HepG2 (cell line): ENCODE measurements at regions not wholly inside any gene's neighbourhood (a gene's known extent, or its start where the extent isn't known, plus 50 kb on each side); places are given as distances from the start of the nearest gene placed in this dataset.

Experiments
- ATAC-seq: fragments of 200-7000 bp; cut with Tn5 transposase; 3 replicates; pipeline ENCODE4 v1.9.1; 2020; ENCODE audit warnings: mild to moderate bottlenecking, moderate library complexity
- BruUV-seq: library from RNA; stranded (reverse); fragments of 400-500 nt; replicated peaks from 2 replicates; lab custom pipeline; 2021; lab: Mats Ljungman, UMichigan
- CTCF ChIA-PET: fragments of 300-600 bp; formaldehyde crosslinking; extraction: SDS; loops from one replicate; lab custom pipeline; 2021; ENCODE audit warnings: low total read pairs, inconsistent platforms, low intra/inter-chr PET ratio; lab: Yijun Ruan, JAX
- POLR2A ChIA-PET: fragments of 350-600 bp; sonication (Branson Sonifier 250); formaldehyde crosslinking; loops from one replicate; lab custom pipeline; 2020; ENCODE audit warnings: antibody characterized with exemption, inconsistent platforms; lab: Yijun Ruan, JAX
- DNase-seq: peaks from one replicate; pipeline ENCODE4 v3.0.0-alpha.2; 2015; ENCODE audit warnings: low spot score
- FAIRE-seq: peaks from 3 replicates; lab custom pipeline; 2011; peaks lifted over from hg19 to GRCh38; lab: Jason Lieb, UNC
- H2AFZ ChIP-seq: one replicate; pipeline ENCODE4 v1.6.1; 2011; ENCODE audit warnings: low read length, inconsistent platforms
- H3K27ac ChIP-seq: fragments of 300-600 bp; 3 replicates; pipeline ENCODE4 v1.8.0; 2011; ENCODE audit warnings: mixed run types, mild to moderate bottlenecking, mixed read lengths, low read length, inconsistent platforms; ENCODE audit not compliant: insufficient read depth; ENCODE audit errors: extremely low read length
- H3K27me3 ChIP-seq, 2 experiments: fragments of 200-600 bp in 1 of 2; 2 replicates in 1 of 2; 3 replicates in 1 of 2; pipeline versions ENCODE4 v1.6.0 to v1.8.0; 2011; ENCODE audit warnings: low read length in 2 of 2, mild to moderate bottlenecking in 2 of 2, moderate library complexity in 2 of 2, inconsistent platforms in 1 of 2; ENCODE audit not compliant: insufficient read depth in 2 of 2, control insufficient read depth in 1 of 2
- H3K36me3 ChIP-seq, 2 experiments: fragments of 200-600 bp in 1 of 2; replicated peaks in 1 of 2; 2 replicates in 1 of 2; 3 replicates in 1 of 2; pipeline versions ENCODE4 v1.5.1 to v1.8.0; 2011; ENCODE audit warnings: low read length in 2 of 2, inconsistent platforms in 1 of 2; ENCODE audit not compliant: insufficient read depth in 2 of 2, control insufficient read depth in 1 of 2
- H3K4me1 ChIP-seq: 2 replicates; pipeline ENCODE4 v1.5.1; 2012; ENCODE audit warnings: low read length, inconsistent platforms; ENCODE audit not compliant: insufficient read depth
- H3K4me2 ChIP-seq: 2 replicates; pipeline ENCODE4 v1.6.0; 2011; ENCODE audit warnings: low read depth, low read length, inconsistent platforms
- H3K4me3 ChIP-seq, 3 experiments: fragments of 200-600 bp in 1 of 3; sonication (generic), shearing (Covaris generic) in 1 of 3; replicated peaks in 1 of 3; 2 replicates each; pipeline ENCODE4 v1.5.1; 2011 to 2016; ENCODE audit warnings: low read length in 3 of 3, inconsistent platforms in 2 of 3, low read depth in 2 of 3, mild to moderate bottlenecking in 2 of 3, control low read depth in 1 of 3, mixed read lengths in 1 of 3; ENCODE audit not compliant: insufficient read depth in 1 of 3
- H3K79me2 ChIP-seq: one replicate; pipeline ENCODE4 v1.6.1; 2011; ENCODE audit warnings: low read length, inconsistent platforms; ENCODE audit not compliant: insufficient read depth
- H3K9ac ChIP-seq: 2 replicates; pipeline ENCODE4 v1.6.0; 2011; ENCODE audit warnings: mild to moderate bottlenecking, low read depth, low read length, inconsistent platforms; ENCODE audit not compliant: insufficient read depth
- H3K9me3 ChIP-seq: 2 replicates; pipeline ENCODE4 v1.5.1; 2012; ENCODE audit warnings: mild to moderate bottlenecking, low read length
- H4K20me1 ChIP-seq: 2 replicates; pipeline ENCODE4 v1.6.0; 2011; ENCODE audit warnings: inconsistent platforms, mild to moderate bottlenecking, low read length, moderate library complexity; ENCODE audit not compliant: insufficient read depth
- JUNB ChIP-seq: sonication (generic); formaldehyde crosslinking; IDR thresholded peaks from 2 replicates; pipeline ENCODE4 v1.8.0; 2022; ENCODE audit warnings: missing genetic modification reagents, mild to moderate bottlenecking, borderline replicate concordance
- MBNL3 ChIP-seq: fragments of 250-450 bp; sonication (Bioruptor Pico); conservative IDR thresholded peaks from 2 replicates; pipeline ENCODE4 v1.8.0; 2022; ENCODE audit warnings: mild to moderate bottlenecking, inconsistent platforms
- MEIS2 ChIP-seq: sonication (generic); formaldehyde crosslinking; IDR thresholded peaks from 2 replicates; pipeline ENCODE4 v1.9.0; 2021; ENCODE audit warnings: mild to moderate bottlenecking, missing genetic modification reagents
- NR3C1 ChIP-seq: sonication (generic); formaldehyde crosslinking; IDR thresholded peaks from 2 replicates; pipeline ENCODE4 v1.4.0; 2020; ENCODE audit warnings: missing genetic modification reagents
- ZBTB7B ChIP-seq: sonication (generic); formaldehyde crosslinking; IDR thresholded peaks from 2 replicates; pipeline ENCODE4 v1.4.0; 2020; ENCODE audit warnings: missing genetic modification reagents
- ZNF574 ChIP-seq: sonication (generic); formaldehyde crosslinking; IDR thresholded peaks from 2 replicates; pipeline ENCODE4 v1.4.0; 2020; ENCODE audit warnings: missing genetic modification reagents
- ZNF589 ChIP-seq: sonication (generic); formaldehyde crosslinking; conservative IDR thresholded peaks from 2 replicates; pipeline ENCODE4 v1.8.0; 2022; ENCODE audit warnings: mild to moderate bottlenecking, moderate library complexity, missing genetic modification reagents
- ZNF780A ChIP-seq: sonication (generic); formaldehyde crosslinking; IDR thresholded peaks from 2 replicates; pipeline ENCODE4 v1.8.0; 2022; ENCODE audit warnings: mild to moderate bottlenecking, missing genetic modification reagents, moderate library complexity
- ZNF841 ChIP-seq: sonication (generic); formaldehyde crosslinking; IDR thresholded peaks from 2 replicates; pipeline ENCODE4 v1.8.1; 2023; ENCODE audit warnings: missing genetic modification reagents, borderline replicate concordance
- WGBS: methylation state at CpG from one replicate; pipeline ENCODE4 v1.1.6; 2017; ENCODE audit warnings: low lambda C conversion rate; 5-methylcytosine and 5-hydroxymethylcytosine counted together
- in situ Hi-C: cut with HindIII; loops from 2 replicates; pipeline ENCODE4 v1.10.0; 2017; ENCODE audit warnings: low pct_unique_long_range_greater_than_20kb; ENCODE audit not compliant: extremely low pct_ligation_motif_present
- intact Hi-C: fragments of 100-400 bp; cut with micrococcal nuclease; formaldehyde crosslinking; loops from one replicate; pipeline ENCODE4 v1.10.0; 2022; ENCODE audit not compliant: unreplicated experiment
- TF ChIP-seq, protein P1 (sequence below): sonication (generic); formaldehyde crosslinking; IDR thresholded peaks from 2 replicates; pipeline ENCODE4 v1.5.1; 2020; ENCODE audit warnings: missing genetic modification reagents, mild to moderate bottlenecking, borderline replicate concordance

DNA sequence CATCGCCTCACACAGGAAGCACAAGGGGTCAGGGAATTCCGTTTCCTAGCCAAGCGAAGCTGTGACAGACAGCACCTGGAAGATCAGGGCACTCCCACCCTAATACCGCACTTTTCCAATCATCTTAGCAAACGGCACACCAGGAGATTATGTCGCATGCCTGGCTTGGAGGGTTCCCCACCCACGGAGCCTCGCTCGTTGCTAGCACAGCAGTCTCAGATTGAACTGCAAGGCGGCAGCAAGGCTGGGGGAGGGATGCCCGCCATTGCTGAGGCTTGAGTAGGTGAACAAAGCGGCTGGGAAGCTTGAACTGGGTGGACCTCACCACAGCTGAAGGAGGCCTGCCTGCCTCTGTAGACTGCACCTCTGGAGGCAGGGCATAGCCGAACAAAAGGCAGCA is 384.8 kb downstream of the CNTN6 start:
- ATAC-seq (no peak), DNase-seq (no peak), FAIRE-seq (no peak)
- no peak overlapping the region for H3K27ac ChIP-seq
- intact Hi-C loops, result no loop called here
- TF ChIP-seq ZNF841 (CRISPR knock-in tag) (no peak), ZNF574 (CRISPR knock-in tag) (no peak), JUNB (CRISPR knock-in tag) (no peak), MBNL3 (no peak)
- ChIA-PET CTCF (no interaction called here), POLR2A (no interaction called here)
- BruUV-seq, result no TSS peak
- H3K4me1 ChIP-seq, result no peaks in the 10 kb centered on the region
- H3K9ac ChIP-seq, result no peak overlapping the region
- peaks cover 49% of the 10 kb centered on the region for H3K9me3 ChIP-seq
- WGBS, result no CpG with 5 or more reads among the region's 13 CpGs
- no peaks in the 10 kb centered on the region for H3K36me3 ChIP-seq
- H4K20me1 ChIP-seq, result no peaks in the 10 kb centered on the region
- in situ Hi-C loops, result no loop called here
- no peak overlapping the region for H3K4me3 ChIP-seq
- no peaks in the 10 kb centered on the region for H3K27me3 ChIP-seq
- H3K79me2 ChIP-seq, result no peaks in the 10 kb centered on the region
- H2AFZ ChIP-seq, result no peak overlapping the region
- H3K4me2 ChIP-seq, result no peak overlapping the region

DNA sequence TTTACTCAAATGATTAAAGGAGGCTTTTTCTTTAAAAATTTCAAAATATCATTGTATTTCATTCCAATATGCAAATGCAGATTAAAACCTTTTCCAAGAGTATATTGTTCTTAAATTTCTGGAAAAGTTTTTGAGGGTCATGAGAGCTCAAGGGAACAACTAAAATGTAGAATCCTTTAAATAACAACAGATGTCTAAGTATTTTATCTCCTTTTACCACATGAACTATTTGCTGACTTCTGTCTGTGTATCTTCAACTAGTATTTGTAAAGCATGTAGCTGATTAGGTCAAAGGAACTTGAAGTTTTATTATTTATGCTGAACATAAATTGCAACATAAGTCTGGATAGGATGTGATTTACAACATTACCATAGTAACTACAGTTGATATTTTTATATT is 402.6 kb downstream of the CNTN6 start:
- H3K36me3 ChIP-seq, result no peaks in the 10 kb centered on the region
- intact Hi-C loops, result no loop called here

More for the DNA sequence above, 402.6 kb downstream of the CNTN6 start:
- H3K4me1 ChIP-seq, result no peaks in the 10 kb centered on the region
- H3K9ac ChIP-seq, result no peak overlapping the region
- no peak overlapping the region for H2AFZ ChIP-seq
- no peaks in the 10 kb centered on the region for H4K20me1 ChIP-seq
- BruUV-seq, result no TSS peak
- FAIRE-seq, result no peak
- POLR2A ChIA-PET, result no interaction called here
- H3K27me3 ChIP-seq, result no peaks in the 10 kb centered on the region
- H3K4me2 ChIP-seq, result no peak overlapping the region
- H3K27ac ChIP-seq, result no peak overlapping the region
- CTCF ChIA-PET, result no interaction called here
- no peak for DNase-seq
- no peak for ATAC-seq
- peaks cover 90% of the 10 kb centered on the region for H3K9me3 ChIP-seq
- no peak overlapping the region for H3K4me3 ChIP-seq
- TF ChIP-seq ZBTB7B (CRISPR knock-in tag) (no peak), ZNF780A (CRISPR knock-in tag) (no peak), NR3C1 (CRISPR knock-in tag) (no peak), ZNF589 (CRISPR knock-in tag) (no peak), MEIS2 (CRISPR knock-in tag) (no peak)
- TF ChIP-seq, protein P1, sequence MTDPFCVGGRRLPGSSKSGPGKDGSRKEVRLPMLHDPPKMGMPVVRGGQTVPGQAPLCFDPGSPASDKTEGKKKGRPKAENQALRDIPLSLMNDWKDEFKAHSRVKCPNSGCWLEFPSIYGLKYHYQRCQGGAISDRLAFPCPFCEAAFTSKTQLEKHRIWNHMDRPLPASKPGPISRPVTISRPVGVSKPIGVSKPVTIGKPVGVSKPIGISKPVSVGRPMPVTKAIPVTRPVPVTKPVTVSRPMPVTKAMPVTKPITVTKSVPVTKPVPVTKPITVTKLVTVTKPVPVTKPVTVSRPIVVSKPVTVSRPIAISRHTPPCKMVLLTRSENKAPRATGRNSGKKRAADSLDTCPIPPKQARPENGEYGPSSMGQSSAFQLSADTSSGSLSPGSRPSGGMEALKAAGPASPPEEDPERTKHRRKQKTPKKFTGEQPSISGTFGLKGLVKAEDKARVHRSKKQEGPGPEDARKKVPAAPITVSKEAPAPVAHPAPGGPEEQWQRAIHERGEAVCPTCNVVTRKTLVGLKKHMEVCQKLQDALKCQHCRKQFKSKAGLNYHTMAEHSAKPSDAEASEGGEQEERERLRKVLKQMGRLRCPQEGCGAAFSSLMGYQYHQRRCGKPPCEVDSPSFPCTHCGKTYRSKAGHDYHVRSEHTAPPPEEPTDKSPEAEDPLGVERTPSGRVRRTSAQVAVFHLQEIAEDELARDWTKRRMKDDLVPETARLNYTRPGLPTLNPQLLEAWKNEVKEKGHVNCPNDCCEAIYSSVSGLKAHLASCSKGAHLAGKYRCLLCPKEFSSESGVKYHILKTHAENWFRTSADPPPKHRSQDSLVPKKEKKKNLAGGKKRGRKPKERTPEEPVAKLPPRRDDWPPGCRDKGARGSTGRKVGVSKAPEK (CRISPR knock-in tag), result no peak
- H3K79me2 ChIP-seq, result no peaks in the 10 kb centered on the region
- in situ Hi-C loops, result no loop called here
